ENCODE measurements at regions not wholly inside any gene's neighbourhood (a gene's known extent, or its start where the extent isn't known, plus 50 kb on each side); places are given as distances from the start of the nearest gene placed in this dataset.

DNA sequence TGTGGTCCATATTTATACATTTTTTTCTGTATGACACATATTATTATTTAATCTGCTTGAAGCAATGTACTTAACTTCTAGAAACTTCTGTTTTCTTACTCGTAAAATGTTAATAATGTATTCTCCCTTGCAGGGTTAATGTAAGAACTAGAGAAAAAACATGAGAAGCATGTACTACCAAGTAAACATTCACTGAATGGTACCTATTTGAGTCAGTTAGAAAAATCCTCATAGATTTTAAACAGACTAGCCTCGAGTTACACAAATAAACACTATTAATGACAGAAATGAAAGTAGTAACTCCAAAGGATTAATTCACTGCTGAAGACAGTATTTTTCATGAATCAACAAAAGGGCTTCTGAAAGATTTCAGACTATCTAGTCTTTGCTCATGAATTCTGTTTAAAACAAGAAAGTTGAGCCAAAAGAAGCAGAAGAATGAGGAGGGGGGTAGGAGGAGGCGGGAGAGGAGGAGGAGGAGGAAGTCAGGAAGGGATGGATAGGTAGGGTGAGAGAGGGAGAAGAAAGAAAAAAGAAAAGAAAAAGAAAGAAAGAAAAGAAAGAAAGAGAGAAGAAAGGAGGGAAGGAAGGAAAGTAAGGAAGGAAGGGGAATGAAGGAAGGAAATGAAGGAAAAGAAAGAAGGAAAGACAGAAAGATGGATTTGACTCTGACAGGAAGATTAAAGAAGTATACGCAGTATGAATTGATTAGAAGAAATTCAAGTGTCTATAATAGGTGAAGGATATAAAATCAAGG lies 68.2 kb upstream of the CCDC91 start:
- no peak for TF ChIP-seq SPI1 (IDR thresholded peaks at IDR 0.05; ENCODE audit: low read depth, low read length)
- TF ChIP-seq POU2F2 (IDR thresholded peaks at IDR 0.05; ENCODE audit: low read depth, low read length), result no peak
- no peak for TF ChIP-seq POLR2AphosphoS5 (IDR thresholded peaks at IDR 0.05; ENCODE audit: low read depth, low read length)
- TF ChIP-seq POLR2A (IDR thresholded peaks at IDR 0.05; ENCODE audit: low read depth, low read length), result no peak
- TF ChIP-seq PAX5 (IDR thresholded peaks at IDR 0.05; ENCODE audit: insufficient read depth, low read length, severe bottlenecking), result no peak
- no peak for TF ChIP-seq TAF1 (IDR thresholded peaks at IDR 0.05; ENCODE audit: low read depth, low read length)
- FAIRE-seq (no peak), DNase-seq (ENCODE audit: insufficient read length, low spot score) (no peak)

DNA sequence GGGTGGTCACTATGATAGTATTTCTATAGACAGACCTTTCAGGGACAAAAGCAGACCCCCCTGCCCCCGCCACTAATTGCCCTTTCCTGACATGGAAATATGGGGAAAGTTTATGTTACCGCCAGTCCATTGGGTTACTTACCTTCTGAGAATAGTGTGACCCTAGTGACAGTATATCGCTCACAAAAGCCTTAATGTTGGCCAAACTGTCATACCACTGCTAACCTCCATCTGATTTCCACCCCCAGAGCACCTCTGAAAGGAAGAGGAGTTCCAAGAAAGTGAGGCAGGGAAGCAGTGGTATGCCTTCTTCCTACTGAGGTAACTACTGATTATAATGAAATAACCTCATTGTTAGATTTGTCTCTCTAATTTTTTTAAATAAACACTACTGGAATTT lies 67.5 kb upstream of the CCDC91 start:
- DNase-seq (ENCODE audit: insufficient read length, low spot score) (no peak), FAIRE-seq (no peak)
- no peak for TF ChIP-seq SPI1 (IDR thresholded peaks at IDR 0.05; ENCODE audit: low read depth, low read length)
- TF ChIP-seq PAX5 (IDR thresholded peaks at IDR 0.05; ENCODE audit: insufficient read depth, low read length, severe bottlenecking), result no peak
- TF ChIP-seq POLR2A (IDR thresholded peaks at IDR 0.05; ENCODE audit: low read depth, low read length), result no peak
- TF ChIP-seq POLR2AphosphoS5 (IDR thresholded peaks at IDR 0.05; ENCODE audit: low read depth, low read length), result no peak
- no peak for TF ChIP-seq POU2F2 (IDR thresholded peaks at IDR 0.05; ENCODE audit: low read depth, low read length)
- no peak for TF ChIP-seq TAF1 (IDR thresholded peaks at IDR 0.05; ENCODE audit: low read depth, low read length)

DNA sequence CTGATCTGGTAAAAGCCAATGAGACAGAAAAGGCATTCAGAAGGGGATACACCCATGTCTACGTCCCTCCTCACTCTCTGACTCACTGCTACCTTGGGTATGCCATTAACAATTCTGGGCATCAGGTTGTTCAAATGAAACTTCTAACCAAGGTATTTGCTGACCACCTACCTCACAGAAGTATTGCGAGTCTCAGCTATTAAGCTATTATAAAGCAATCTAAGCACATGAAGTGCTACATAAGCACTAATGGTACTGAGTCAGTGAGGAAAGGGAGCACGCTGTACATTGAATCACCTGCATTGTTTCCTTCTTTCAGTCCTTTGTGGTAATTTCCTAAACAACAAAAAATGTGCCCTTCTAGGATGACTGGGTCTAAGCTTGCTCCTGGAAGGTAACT lies 62.8 kb upstream of the CCDC91 start:
- TF ChIP-seq SPI1 (IDR thresholded peaks at IDR 0.05; ENCODE audit: low read depth, low read length), result no peak
- no peak for TF ChIP-seq POLR2AphosphoS5 (IDR thresholded peaks at IDR 0.05; ENCODE audit: low read depth, low read length)
- no peak for TF ChIP-seq PAX5 (IDR thresholded peaks at IDR 0.05; ENCODE audit: insufficient read depth, low read length, severe bottlenecking)
- TF ChIP-seq POU2F2 (IDR thresholded peaks at IDR 0.05; ENCODE audit: low read depth, low read length), result no peak
- TF ChIP-seq POLR2A (IDR thresholded peaks at IDR 0.05; ENCODE audit: low read depth, low read length), result no peak
- TF ChIP-seq TAF1 (IDR thresholded peaks at IDR 0.05; ENCODE audit: low read depth, low read length), result no peak
- FAIRE-seq (no peak), DNase-seq (ENCODE audit: insufficient read length, low spot score) (no peak)

DNA sequence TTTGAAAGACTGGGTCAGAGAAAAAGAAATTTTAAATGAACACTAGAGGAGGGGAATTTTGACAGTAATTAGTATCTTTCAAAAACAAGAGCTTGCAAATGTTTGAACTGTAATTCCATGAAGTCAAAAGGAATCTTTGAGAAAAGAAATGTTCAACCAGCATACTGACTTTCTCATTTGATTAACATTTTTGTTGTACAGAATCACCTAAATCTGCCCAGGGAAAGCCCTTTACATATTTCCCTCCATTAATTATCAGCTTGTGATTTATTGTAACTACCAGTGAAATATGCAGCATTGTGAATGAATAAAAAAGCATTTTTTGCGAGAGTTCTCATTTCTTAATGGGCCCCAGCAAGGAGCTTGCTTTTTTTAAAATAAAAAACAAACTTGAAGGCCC lies 61.2 kb upstream of the CCDC91 start:
- TF ChIP-seq POLR2AphosphoS5 (IDR thresholded peaks at IDR 0.05; ENCODE audit: low read depth, low read length) (no peak), POU2F2 (IDR thresholded peaks at IDR 0.05; ENCODE audit: low read depth, low read length) (no peak)
- DNase-seq (ENCODE audit: insufficient read length, low spot score) (no peak), FAIRE-seq (no peak)

DNA sequence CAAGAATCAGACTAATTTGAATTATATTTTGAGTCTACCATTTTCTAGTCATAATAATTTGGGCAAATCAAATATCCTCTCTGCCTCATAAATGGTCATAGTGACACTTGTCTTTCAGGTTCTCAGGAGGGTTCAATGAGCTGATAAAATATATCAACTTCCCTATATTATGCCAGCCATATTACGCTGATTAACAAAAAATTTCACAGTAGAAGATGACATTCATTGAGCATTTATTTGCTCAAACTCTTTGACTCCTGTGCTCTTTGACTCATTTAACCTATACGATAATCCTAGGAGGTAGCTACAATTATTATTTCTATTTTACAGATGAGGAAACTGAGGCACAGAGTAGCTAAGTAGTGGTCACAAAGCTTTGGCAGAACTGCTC lies 60.0 kb upstream of the CCDC91 start:
- DNase-seq (ENCODE audit: insufficient read length, low spot score), result no peak
- FAIRE-seq, result no peak
- TF ChIP-seq SPI1 (IDR thresholded peaks at IDR 0.05; ENCODE audit: low read depth, low read length) (no peak), POLR2A (IDR thresholded peaks at IDR 0.05; ENCODE audit: low read depth, low read length) (no peak), PAX5 (IDR thresholded peaks at IDR 0.05; ENCODE audit: insufficient read depth, low read length, severe bottlenecking) (no peak), POLR2AphosphoS5 (IDR thresholded peaks at IDR 0.05; ENCODE audit: low read depth, low read length) (no peak), TAF1 (IDR thresholded peaks at IDR 0.05; ENCODE audit: low read depth, low read length) (no peak), POU2F2 (IDR thresholded peaks at IDR 0.05; ENCODE audit: low read depth, low read length) (no peak)

DNA sequence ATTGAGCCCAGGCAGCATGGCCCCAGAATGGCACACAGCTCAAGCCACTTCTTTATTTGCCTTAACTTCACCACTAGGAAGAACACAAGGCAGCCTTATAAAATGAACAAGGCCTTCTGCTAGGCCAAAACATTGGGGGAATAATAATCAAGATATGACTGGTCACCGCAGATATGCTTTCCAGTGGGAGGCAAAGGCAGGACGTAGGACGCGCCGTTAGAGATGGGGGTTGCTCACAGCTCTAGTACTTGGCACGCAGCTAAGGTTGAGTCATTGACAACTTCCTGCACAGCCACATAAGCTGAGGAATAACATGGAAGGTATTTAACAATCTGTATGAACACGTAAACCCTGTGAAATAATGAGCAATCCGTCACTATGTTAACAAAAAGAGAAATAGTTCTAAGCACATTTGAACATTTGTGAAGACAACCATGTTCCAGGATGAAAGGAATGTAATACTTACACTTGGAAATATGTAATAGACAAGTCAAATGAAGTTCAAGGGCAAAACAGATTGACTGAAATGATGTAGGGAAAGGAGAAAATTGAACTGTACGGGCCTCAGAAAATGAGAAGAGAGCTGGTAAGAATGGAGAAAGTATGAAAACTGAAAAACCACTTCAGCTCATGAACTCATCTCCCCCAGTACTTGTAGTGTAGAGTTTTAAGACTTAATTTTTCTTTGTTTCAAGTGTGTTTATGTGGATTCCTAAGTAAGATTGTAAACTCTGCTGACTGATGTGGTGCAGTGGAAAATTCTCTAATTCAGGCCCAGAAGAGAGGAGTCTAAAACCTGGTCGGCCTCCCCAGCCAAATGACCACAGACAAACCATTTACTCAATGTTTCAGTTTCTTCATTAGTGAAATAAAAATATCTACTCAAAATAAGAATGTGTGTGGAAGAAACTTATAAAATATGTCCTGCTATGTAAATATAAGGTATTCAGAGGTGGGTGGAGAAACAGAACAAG lies 59.3 kb upstream of the CCDC91 start:
- FAIRE-seq (no peak), DNase-seq (ENCODE audit: insufficient read length, low spot score) (no peak)
- TF ChIP-seq TAF1 (IDR thresholded peaks at IDR 0.05; ENCODE audit: low read depth, low read length), result no peak
- no peak for TF ChIP-seq POLR2AphosphoS5 (IDR thresholded peaks at IDR 0.05; ENCODE audit: low read depth, low read length)
- no peak for TF ChIP-seq POU2F2 (IDR thresholded peaks at IDR 0.05; ENCODE audit: low read depth, low read length)
- no peak for TF ChIP-seq POLR2A (IDR thresholded peaks at IDR 0.05; ENCODE audit: low read depth, low read length)
- TF ChIP-seq SPI1 (IDR thresholded peaks at IDR 0.05; ENCODE audit: low read depth, low read length), result no peak
- no peak for TF ChIP-seq PAX5 (IDR thresholded peaks at IDR 0.05; ENCODE audit: insufficient read depth, low read length, severe bottlenecking)

DNA sequence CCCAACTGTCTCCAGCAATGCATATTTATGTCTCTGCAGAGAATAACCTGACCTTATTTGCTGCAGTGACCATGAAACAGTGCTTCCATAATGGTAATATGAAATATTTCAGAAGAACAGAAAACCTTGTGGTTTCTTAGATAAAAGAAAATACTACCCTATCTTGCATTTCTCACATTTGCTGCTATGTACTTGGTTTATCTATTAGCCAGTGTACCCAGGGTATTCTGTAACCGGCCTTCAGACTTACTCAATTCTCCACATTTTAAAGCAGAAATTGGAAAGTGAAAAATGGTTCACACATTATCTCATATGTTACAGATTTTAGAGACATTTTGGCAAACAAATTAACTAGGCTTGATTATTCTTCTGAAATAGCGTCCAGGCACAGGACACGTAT lies 57.9 kb upstream of the CCDC91 start:
- DNase-seq (ENCODE audit: insufficient read length, low spot score) (no peak), FAIRE-seq (no peak)
- TF ChIP-seq SPI1 (IDR thresholded peaks at IDR 0.05; ENCODE audit: low read depth, low read length) (no peak), POLR2AphosphoS5 (IDR thresholded peaks at IDR 0.05; ENCODE audit: low read depth, low read length) (no peak), PAX5 (IDR thresholded peaks at IDR 0.05; ENCODE audit: insufficient read depth, low read length, severe bottlenecking) (no peak), POLR2A (IDR thresholded peaks at IDR 0.05; ENCODE audit: low read depth, low read length) (no peak), TAF1 (IDR thresholded peaks at IDR 0.05; ENCODE audit: low read depth, low read length) (no peak), POU2F2 (IDR thresholded peaks at IDR 0.05; ENCODE audit: low read depth, low read length) (no peak)

DNA sequence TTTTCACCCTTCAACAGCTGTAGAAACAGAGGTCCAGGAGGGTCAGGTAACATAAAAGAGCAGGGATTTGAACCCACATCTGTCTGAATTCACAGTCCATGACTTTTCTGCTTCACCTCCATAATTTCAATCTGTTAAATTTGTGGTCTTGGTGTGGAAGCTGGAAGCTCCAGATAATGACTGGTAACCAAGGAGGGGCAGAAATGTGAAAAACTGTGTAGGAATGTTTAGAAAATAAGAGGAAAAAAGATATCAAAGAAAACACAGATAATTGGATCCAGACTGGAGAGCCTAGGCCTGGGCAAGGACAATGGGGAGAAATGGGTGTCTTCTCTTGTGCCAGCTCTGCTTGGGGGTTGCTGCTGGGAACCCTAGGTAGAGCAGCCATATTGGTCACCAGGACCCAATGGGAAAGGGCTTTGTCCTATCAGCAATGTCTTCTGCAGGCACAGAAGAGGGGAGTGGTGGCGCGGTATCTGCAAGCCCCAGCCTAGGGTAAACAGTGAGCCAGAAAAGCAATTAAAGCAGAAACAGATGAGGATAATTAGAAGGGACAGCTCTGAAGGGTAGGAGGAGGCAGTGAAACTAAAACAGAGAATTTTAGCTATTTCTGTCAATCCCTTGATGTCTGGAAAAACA lies 54.3 kb upstream of the CCDC91 start:
- DNase-seq (ENCODE audit: insufficient read length, low spot score) (no peak), FAIRE-seq (no peak)
- no peak for TF ChIP-seq POLR2AphosphoS5 (IDR thresholded peaks at IDR 0.05; ENCODE audit: low read depth, low read length)
- TF ChIP-seq TAF1 (IDR thresholded peaks at IDR 0.05; ENCODE audit: low read depth, low read length), result no peak
- TF ChIP-seq PAX5 (IDR thresholded peaks at IDR 0.05; ENCODE audit: insufficient read depth, low read length, severe bottlenecking), result no peak
- TF ChIP-seq SPI1 (IDR thresholded peaks at IDR 0.05; ENCODE audit: low read depth, low read length), result no peak
- no peak for TF ChIP-seq POLR2A (IDR thresholded peaks at IDR 0.05; ENCODE audit: low read depth, low read length)
- no peak for TF ChIP-seq POU2F2 (IDR thresholded peaks at IDR 0.05; ENCODE audit: low read depth, low read length)

DNA sequence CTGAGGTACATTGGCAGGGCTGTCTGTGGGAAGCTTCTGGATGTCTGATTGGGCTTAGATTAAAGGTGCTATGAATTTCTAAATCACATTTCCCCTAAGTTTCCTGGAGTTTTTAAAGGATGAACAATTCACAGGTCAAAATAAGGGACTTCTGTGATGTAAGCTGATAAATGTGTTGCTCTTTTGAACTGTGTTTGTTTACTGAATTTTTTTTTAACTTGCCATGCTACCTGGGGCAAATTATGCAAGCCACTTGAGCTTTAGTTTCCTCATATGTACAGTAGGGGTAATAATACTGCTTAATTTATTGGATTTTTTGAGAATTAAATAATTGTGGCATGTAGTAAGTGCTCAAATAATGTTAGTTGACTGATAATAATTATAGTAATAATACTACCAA lies 52.8 kb upstream of the CCDC91 start:
- no peak for TF ChIP-seq TAF1 (IDR thresholded peaks at IDR 0.05; ENCODE audit: low read depth, low read length)
- FAIRE-seq, result no peak
- no peak for DNase-seq (ENCODE audit: insufficient read length, low spot score)
